Peyer's patch (tissue), 4 donors: ENCODE measurements at regions not wholly inside any gene's neighbourhood (a gene's known extent, or its start where the extent isn't known, plus 50 kb on each side); places are given as distances from the start of the nearest gene placed in this dataset.

Source experiments
- DNase-seq, 3 donors: peaks; one replicate each; pipeline ENCODE4 v3.0.0-alpha.2; 2017 to 2019
- H3K27ac ChIP-seq, 4 donors: fragments of 200-600 bp; sonication (generic); one replicate each; pipeline ENCODE4 v1.5.1; 2016 to 2019
- H3K27me3 ChIP-seq, 2 donors: fragments of 200-600 bp; sonication (generic); one replicate each; pipeline ENCODE4 v1.5.1; 2019
- H3K36me3 ChIP-seq, 3 donors: fragments of 200-600 bp; sonication (generic); one replicate each; pipeline ENCODE4 v1.5.1; 2016 to 2019
- H3K4me1 ChIP-seq, 4 donors: fragments of 200-600 bp; sonication (generic); one replicate each; pipeline ENCODE4 v1.5.1; 2016 to 2019
- H3K4me3 ChIP-seq, 4 donors: fragments of 200-600 bp; sonication (generic); 1 replicate in 3 of 4; 2 replicates in 1 of 4; pipeline ENCODE4 v1.5.1; 2016 to 2019; ENCODE audit warnings: mild to moderate bottlenecking in 1 of 4
- H3K9me3 ChIP-seq, 4 donors: fragments of 200-600 bp; sonication (generic); one replicate each; pipeline ENCODE4 v1.5.1; 2016 to 2019; ENCODE audit warnings: mild to moderate bottlenecking in 1 of 4
- POLR2A ChIP-seq, 2 donors: fragments of 450-650 bp; IDR thresholded peaks; one replicate each; pipeline ENCODE4 v1.5.1; 2017; ENCODE audit warnings: antibody characterized with exemption in 2 of 2, mild to moderate bottlenecking in 2 of 2, moderate library complexity in 2 of 2
- TF ChIP-seq, protein P1 (sequence below), 6 experiments: fragments of 450-650 bp in 4 of 6; fragments of 200-600 bp in 2 of 6; sonication (generic) in 1 of 6; IDR thresholded peaks; one replicate each; pipeline ENCODE4 v1.5.1; 2017 to 2019; ENCODE audit warnings: antibody characterized with exemption in 6 of 6, mild to moderate bottlenecking in 3 of 6, moderate library complexity in 1 of 6

DNA sequence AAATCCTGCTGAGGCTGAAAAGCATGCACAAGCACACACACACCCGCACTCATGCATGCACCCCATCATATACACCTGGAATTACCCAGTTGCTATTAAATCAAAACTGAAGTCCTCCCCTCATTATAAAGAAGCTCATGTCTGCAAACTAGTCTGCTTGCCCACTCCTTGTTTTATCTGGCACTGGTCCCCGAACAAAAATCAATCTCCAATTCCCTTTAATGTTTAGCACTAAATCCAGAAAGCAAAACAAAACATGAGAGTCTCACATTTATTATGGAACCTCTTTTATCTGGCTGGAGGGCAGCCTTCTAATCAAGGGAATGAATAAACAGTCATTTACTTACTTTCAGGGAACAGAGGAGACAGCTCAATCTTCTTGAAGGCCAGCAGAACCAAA is 1093.4 kb upstream of the FLRT2 start:
- H3K9me3 ChIP-seq = no peaks in the 10 kb centered on the region
- no peaks in the 10 kb centered on the region for H3K4me1 ChIP-seq
- TF ChIP-seq, protein P1, sequence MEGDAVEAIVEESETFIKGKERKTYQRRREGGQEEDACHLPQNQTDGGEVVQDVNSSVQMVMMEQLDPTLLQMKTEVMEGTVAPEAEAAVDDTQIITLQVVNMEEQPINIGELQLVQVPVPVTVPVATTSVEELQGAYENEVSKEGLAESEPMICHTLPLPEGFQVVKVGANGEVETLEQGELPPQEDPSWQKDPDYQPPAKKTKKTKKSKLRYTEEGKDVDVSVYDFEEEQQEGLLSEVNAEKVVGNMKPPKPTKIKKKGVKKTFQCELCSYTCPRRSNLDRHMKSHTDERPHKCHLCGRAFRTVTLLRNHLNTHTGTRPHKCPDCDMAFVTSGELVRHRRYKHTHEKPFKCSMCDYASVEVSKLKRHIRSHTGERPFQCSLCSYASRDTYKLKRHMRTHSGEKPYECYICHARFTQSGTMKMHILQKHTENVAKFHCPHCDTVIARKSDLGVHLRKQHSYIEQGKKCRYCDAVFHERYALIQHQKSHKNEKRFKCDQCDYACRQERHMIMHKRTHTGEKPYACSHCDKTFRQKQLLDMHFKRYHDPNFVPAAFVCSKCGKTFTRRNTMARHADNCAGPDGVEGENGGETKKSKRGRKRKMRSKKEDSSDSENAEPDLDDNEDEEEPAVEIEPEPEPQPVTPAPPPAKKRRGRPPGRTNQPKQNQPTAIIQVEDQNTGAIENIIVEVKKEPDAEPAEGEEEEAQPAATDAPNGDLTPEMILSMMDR (IDR thresholded peaks at IDR 0.05) = no peak
- TF ChIP-seq POLR2A (IDR thresholded peaks at IDR 0.05) = no peak
- H3K36me3 ChIP-seq = no peaks in the 10 kb centered on the region
- H3K27ac ChIP-seq = no peak overlapping the region
- no peak for DNase-seq
- no peak overlapping the region for H3K4me3 ChIP-seq
- no peaks in the 10 kb centered on the region for H3K27me3 ChIP-seq

DNA sequence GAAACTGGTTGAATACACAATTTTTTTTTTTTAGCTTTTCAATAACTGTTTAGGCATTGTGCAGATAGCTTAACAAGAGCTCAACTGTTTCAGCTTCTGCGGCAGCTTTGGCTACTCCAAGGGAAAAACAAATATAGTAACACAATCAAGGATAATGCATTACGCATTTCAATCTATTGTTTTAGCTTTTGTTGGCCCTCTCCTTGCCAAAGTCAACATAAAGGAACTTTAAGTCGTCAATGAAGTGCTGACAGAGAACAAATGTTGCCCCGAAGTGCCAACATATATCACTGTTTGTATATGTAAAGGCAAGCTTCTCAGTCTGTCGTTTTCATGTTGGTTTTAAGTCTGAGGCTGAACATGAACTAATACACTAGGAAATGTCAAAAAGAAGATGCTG is 1087.4 kb upstream of the FLRT2 start:
- Histone ChIP-seq H3K4me1 (no peaks in the 10 kb centered on the region), H3K27ac (no peak overlapping the region), H3K9me3 (no peaks in the 10 kb centered on the region), H3K27me3 (no peaks in the 10 kb centered on the region), H3K36me3 (no peaks in the 10 kb centered on the region), H3K4me3 (no peak overlapping the region)
- no peak for DNase-seq
- TF ChIP-seq, protein P1 (IDR thresholded peaks at IDR 0.05) = no peak

DNA sequence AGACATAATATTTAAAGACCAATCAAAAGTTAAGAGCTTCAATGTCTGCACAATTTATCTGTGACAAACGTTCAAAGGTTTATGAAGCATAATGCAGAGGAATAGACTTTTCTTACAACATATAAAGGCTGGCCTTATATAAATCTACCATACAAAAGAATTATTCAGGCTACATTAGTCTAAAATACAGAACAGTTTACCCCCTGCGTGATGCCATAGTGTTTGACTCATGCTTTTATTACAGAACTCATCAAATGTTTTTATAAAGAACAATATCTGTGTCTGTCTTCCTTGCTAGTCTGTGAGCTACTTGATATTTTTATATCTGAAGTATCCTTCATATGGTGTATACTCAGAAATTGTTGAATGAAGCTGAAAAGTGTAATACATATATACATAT is 1084.5 kb upstream of the FLRT2 start:
- Histone ChIP-seq H3K4me3 (no peak overlapping the region), H3K36me3 (no peaks in the 10 kb centered on the region), H3K27me3 (no peaks in the 10 kb centered on the region), H3K27ac (no peak overlapping the region), H3K9me3 (no peaks in the 10 kb centered on the region), H3K4me1 (no peaks in the 10 kb centered on the region)
- TF ChIP-seq, protein P1 (IDR thresholded peaks at IDR 0.05) = no peak
- TF ChIP-seq POLR2A (IDR thresholded peaks at IDR 0.05) = no peak
- no peak for DNase-seq

DNA sequence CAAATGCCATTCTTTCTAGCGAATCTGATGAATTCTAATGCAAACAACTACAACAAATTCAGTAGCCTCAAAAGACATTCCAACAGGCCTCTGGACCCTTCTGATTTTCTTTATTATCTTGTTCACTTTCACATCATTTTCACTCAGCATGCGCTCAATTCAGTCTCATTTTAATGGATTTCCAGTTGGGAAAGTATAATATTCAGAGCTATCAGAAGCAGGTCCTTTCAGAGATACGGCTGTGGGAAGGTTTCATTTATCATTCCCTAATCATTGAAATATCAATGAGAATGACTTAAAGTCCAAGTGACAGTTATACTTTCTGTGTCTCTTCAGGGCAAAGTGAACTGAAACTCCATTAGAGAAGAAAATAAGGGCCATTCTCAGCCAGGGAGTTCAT is 1083.7 kb upstream of the FLRT2 start:
- Histone ChIP-seq H3K27ac (no peak overlapping the region), H3K4me3 (no peak overlapping the region), H3K27me3 (no peaks in the 10 kb centered on the region)

DNA sequence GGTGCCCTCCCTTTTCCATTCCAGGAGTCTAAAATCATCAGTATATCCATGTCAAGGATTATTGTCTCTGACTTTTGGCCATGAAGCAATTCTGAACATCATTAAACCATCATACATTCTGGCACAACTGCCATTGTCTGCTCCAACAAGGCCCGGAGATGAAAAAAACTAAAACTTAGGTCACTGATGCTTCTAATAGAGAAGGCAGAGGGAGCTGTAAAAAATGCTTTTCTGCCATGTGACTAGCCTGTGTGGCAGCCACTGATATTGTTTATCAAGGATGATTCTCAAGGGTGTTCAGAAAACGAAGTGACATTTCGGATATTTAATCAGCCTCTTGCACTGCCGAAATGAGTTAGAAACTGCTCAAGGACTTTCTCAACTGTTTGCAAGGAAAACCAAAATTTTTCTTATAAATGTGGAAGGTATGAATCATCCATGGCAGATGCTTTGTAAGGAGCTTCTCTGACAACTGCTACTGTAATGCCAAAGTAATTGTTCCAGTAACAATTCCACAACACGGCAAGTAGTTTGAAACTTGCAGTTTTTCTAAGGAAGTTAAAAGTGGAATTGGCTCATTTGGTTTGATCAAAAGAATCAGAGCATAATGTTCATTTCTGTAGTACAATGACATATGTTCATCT is 1076.5 kb upstream of the FLRT2 start:
- H3K36me3 ChIP-seq = no peaks in the 10 kb centered on the region
- no peak overlapping the region for H3K4me3 ChIP-seq
- no peak overlapping the region for H3K27ac ChIP-seq
- DNase-seq = no peak
- no peaks in the 10 kb centered on the region for H3K4me1 ChIP-seq
- no peaks in the 10 kb centered on the region for H3K9me3 ChIP-seq
- no peak for TF ChIP-seq POLR2A (IDR thresholded peaks at IDR 0.05)
- TF ChIP-seq, protein P1 (IDR thresholded peaks at IDR 0.05) = no peak
- H3K27me3 ChIP-seq = no peaks in the 10 kb centered on the region

More for the DNA sequence above, 1083.7 kb upstream of the FLRT2 start:
- no peaks in the 10 kb centered on the region for H3K9me3 ChIP-seq
- TF ChIP-seq, protein P1 (IDR thresholded peaks at IDR 0.05) = no peak
- TF ChIP-seq POLR2A (IDR thresholded peaks at IDR 0.05) = no peak
- no peak for DNase-seq
- H3K36me3 ChIP-seq = no peaks in the 10 kb centered on the region
- no peaks in the 10 kb centered on the region for H3K4me1 ChIP-seq

DNA sequence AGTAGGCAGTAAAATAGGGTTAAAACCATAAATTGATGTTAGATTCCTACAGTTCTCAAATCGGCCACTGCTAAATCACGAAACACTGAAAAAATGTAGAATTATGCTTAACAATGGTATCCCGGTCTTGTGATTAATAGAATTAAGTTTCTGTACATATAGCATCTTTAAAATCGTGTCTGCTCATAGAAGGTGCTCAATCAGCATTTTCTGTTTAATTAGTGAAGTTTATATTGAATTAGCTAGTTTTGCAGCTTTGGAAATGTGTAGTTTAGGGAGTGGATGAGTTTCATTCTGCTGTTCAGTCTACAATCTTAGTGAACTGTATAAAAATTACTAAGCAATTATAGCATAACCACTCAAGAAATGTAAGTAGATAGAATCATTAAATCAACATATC is 1075.8 kb upstream of the FLRT2 start:
- Histone ChIP-seq H3K4me3 (no peak overlapping the region), H3K4me1 (no peaks in the 10 kb centered on the region), H3K27ac (no peak overlapping the region), H3K27me3 (no peaks in the 10 kb centered on the region), H3K9me3 (no peaks in the 10 kb centered on the region), H3K36me3 (no peaks in the 10 kb centered on the region)
- no peak for TF ChIP-seq POLR2A (IDR thresholded peaks at IDR 0.05)
- TF ChIP-seq, protein P1 (IDR thresholded peaks at IDR 0.05) = no peak
- no peak for DNase-seq
